ENCODE measurements at regions not wholly inside any gene's neighbourhood (a gene's known extent, or its start where the extent isn't known, plus 50 kb on each side); places are given as distances from the start of the nearest gene placed in this dataset.

DNA sequence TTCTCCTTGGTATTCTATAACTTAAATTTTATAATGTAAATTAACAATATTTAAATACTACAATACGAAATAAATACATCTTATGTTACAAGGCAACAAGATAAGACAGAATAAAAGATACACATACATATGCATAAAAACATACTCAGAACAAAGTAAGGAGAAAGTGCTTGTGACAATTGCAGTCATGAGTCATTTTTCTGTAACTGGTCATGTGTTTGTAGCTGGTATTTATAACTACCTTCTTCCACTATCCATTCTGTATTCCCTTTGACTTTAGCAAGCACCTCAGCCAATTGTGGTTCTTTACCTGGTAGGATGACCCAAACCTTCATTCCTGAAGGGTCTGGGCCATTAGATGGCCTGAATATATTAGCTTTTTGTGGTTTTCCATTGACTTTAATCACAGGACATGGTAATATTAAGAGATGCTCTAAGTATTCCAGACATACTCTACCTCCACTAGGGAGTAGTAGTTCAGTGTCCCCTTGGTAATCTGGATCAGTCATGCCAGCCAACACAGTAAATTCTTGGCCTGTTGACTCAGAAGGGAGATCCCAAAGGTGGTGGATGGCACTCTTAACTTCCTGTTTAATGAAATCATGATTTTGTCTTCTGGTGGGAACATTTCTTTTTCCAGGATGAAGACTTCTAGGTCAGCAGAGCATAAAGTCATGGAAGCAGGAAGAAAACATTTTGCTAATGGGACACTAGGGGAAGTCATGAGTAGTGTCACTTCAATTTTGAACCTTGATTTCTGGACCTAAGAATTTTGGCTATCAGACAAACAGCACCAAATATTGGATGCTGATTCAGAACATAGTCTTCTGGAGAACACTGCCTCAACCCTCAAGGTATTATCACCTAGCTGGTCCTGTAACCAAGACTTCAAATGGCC is 733.7 kb upstream of the IGFBP3 start:
- TF ChIP-seq, protein P1, sequence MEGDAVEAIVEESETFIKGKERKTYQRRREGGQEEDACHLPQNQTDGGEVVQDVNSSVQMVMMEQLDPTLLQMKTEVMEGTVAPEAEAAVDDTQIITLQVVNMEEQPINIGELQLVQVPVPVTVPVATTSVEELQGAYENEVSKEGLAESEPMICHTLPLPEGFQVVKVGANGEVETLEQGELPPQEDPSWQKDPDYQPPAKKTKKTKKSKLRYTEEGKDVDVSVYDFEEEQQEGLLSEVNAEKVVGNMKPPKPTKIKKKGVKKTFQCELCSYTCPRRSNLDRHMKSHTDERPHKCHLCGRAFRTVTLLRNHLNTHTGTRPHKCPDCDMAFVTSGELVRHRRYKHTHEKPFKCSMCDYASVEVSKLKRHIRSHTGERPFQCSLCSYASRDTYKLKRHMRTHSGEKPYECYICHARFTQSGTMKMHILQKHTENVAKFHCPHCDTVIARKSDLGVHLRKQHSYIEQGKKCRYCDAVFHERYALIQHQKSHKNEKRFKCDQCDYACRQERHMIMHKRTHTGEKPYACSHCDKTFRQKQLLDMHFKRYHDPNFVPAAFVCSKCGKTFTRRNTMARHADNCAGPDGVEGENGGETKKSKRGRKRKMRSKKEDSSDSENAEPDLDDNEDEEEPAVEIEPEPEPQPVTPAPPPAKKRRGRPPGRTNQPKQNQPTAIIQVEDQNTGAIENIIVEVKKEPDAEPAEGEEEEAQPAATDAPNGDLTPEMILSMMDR (IDR thresholded peaks at IDR 0.05; ENCODE audit: insufficient read depth, low read depth, low read length) = no peak
- no peak for TF ChIP-seq EZH2 (IDR thresholded peaks at IDR 0.05; ENCODE audit: insufficient read depth, low read length)
